HepG2 (cell line): ENCODE measurements at regions not wholly inside any gene's neighbourhood (a gene's known extent, or its start where the extent isn't known, plus 50 kb on each side); places are given as distances from the start of the nearest gene placed in this dataset.

Experiments used
- ATAC-seq: fragments of 200-7000 bp; cut with Tn5 transposase; 3 replicates; pipeline ENCODE4 v1.9.1; 2020; ENCODE audit warnings: mild to moderate bottlenecking, moderate library complexity
- BruUV-seq: library from RNA; stranded (reverse); fragments of 400-500 nt; replicated peaks from 2 replicates; lab custom pipeline; 2021; lab: Mats Ljungman, UMichigan
- CTCF ChIA-PET: fragments of 300-600 bp; formaldehyde crosslinking; extraction: SDS; loops from one replicate; lab custom pipeline; 2021; ENCODE audit warnings: low total read pairs, inconsistent platforms, low intra/inter-chr PET ratio; lab: Yijun Ruan, JAX
- POLR2A ChIA-PET: fragments of 350-600 bp; sonication (Branson Sonifier 250); formaldehyde crosslinking; loops from one replicate; lab custom pipeline; 2020; ENCODE audit warnings: antibody characterized with exemption, inconsistent platforms; lab: Yijun Ruan, JAX
- DNase-seq: peaks from one replicate; pipeline ENCODE4 v3.0.0-alpha.2; 2015; ENCODE audit warnings: low spot score
- FAIRE-seq: peaks from 3 replicates; lab custom pipeline; 2011; peaks lifted over from hg19 to GRCh38; lab: Jason Lieb, UNC
- H2AFZ ChIP-seq: one replicate; pipeline ENCODE4 v1.6.1; 2011; ENCODE audit warnings: low read length, inconsistent platforms
- H3K27ac ChIP-seq: fragments of 300-600 bp; 3 replicates; pipeline ENCODE4 v1.8.0; 2011; ENCODE audit warnings: mixed run types, mild to moderate bottlenecking, mixed read lengths, low read length, inconsistent platforms; ENCODE audit not compliant: insufficient read depth; ENCODE audit errors: extremely low read length
- H3K27me3 ChIP-seq, 2 experiments: fragments of 200-600 bp in 1 of 2; 2 replicates in 1 of 2; 3 replicates in 1 of 2; pipeline versions ENCODE4 v1.6.0 to v1.8.0; 2011; ENCODE audit warnings: low read length in 2 of 2, mild to moderate bottlenecking in 2 of 2, moderate library complexity in 2 of 2, inconsistent platforms in 1 of 2; ENCODE audit not compliant: insufficient read depth in 2 of 2, control insufficient read depth in 1 of 2
- H3K36me3 ChIP-seq, 2 experiments: fragments of 200-600 bp in 1 of 2; replicated peaks in 1 of 2; 2 replicates in 1 of 2; 3 replicates in 1 of 2; pipeline versions ENCODE4 v1.5.1 to v1.8.0; 2011; ENCODE audit warnings: low read length in 2 of 2, inconsistent platforms in 1 of 2; ENCODE audit not compliant: insufficient read depth in 2 of 2, control insufficient read depth in 1 of 2
- H3K4me1 ChIP-seq: 2 replicates; pipeline ENCODE4 v1.5.1; 2012; ENCODE audit warnings: low read length, inconsistent platforms; ENCODE audit not compliant: insufficient read depth
- H3K4me2 ChIP-seq: 2 replicates; pipeline ENCODE4 v1.6.0; 2011; ENCODE audit warnings: low read depth, low read length, inconsistent platforms
- H3K4me3 ChIP-seq, 3 experiments: fragments of 200-600 bp in 1 of 3; sonication (generic), shearing (Covaris generic) in 1 of 3; replicated peaks in 1 of 3; 2 replicates each; pipeline ENCODE4 v1.5.1; 2011 to 2016; ENCODE audit warnings: low read length in 3 of 3, inconsistent platforms in 2 of 3, low read depth in 2 of 3, mild to moderate bottlenecking in 2 of 3, control low read depth in 1 of 3, mixed read lengths in 1 of 3; ENCODE audit not compliant: insufficient read depth in 1 of 3
- H3K79me2 ChIP-seq: one replicate; pipeline ENCODE4 v1.6.1; 2011; ENCODE audit warnings: low read length, inconsistent platforms; ENCODE audit not compliant: insufficient read depth
- H3K9ac ChIP-seq: 2 replicates; pipeline ENCODE4 v1.6.0; 2011; ENCODE audit warnings: mild to moderate bottlenecking, low read depth, low read length, inconsistent platforms; ENCODE audit not compliant: insufficient read depth
- H3K9me3 ChIP-seq: 2 replicates; pipeline ENCODE4 v1.5.1; 2012; ENCODE audit warnings: mild to moderate bottlenecking, low read length
- H4K20me1 ChIP-seq: 2 replicates; pipeline ENCODE4 v1.6.0; 2011; ENCODE audit warnings: inconsistent platforms, mild to moderate bottlenecking, low read length, moderate library complexity; ENCODE audit not compliant: insufficient read depth
- AHR ChIP-seq: IDR thresholded peaks from 2 replicates; pipeline ENCODE4 v1.6.1; 2018; ENCODE audit warnings: missing genetic modification reagents, missing compliant biosample characterization
- FIP1L1 ChIP-seq: fragments of 200-400 bp; formaldehyde crosslinking; IDR thresholded peaks from 2 replicates; pipeline ENCODE4 v1.6.1; 2018; ENCODE audit warnings: low read depth, mild to moderate bottlenecking, low read length, moderate library complexity, borderline replicate concordance; ENCODE audit not compliant: insufficient read depth
- GPBP1L1 ChIP-seq: sonication (generic); formaldehyde crosslinking; IDR thresholded peaks from 2 replicates; pipeline ENCODE4 v1.5.0; 2020; ENCODE audit warnings: mild to moderate bottlenecking, missing genetic modification reagents
- RORA ChIP-seq: sonication (generic); formaldehyde crosslinking; IDR thresholded peaks from 2 replicates; pipeline ENCODE4 v1.5.0; 2020; ENCODE audit warnings: mild to moderate bottlenecking, missing genetic modification reagents, moderate library complexity
- SP5 ChIP-seq: IDR thresholded peaks from 2 replicates; pipeline ENCODE4 v1.6.1; 2016; ENCODE audit warnings: low read depth, borderline replicate concordance
- ZFP82 ChIP-seq: sonication (generic); formaldehyde crosslinking; IDR thresholded peaks from 2 replicates; pipeline ENCODE4 v1.5.1; 2020; ENCODE audit warnings: mild to moderate bottlenecking, missing genetic modification reagents, borderline replicate concordance
- ZNF10 ChIP-seq: sonication (generic); formaldehyde crosslinking; IDR thresholded peaks from 2 replicates; pipeline ENCODE4 v1.4.0; 2020; ENCODE audit warnings: mild to moderate bottlenecking, low read depth, missing genetic modification reagents, borderline replicate concordance
- ZNF615 ChIP-seq: sonication (generic); formaldehyde crosslinking; IDR thresholded peaks from 2 replicates; pipeline ENCODE4 v1.5.0; 2020; ENCODE audit warnings: mild to moderate bottlenecking, missing genetic modification reagents, borderline replicate concordance
- WGBS: methylation state at CpG from one replicate; pipeline ENCODE4 v1.1.6; 2017; ENCODE audit warnings: low lambda C conversion rate; 5-methylcytosine and 5-hydroxymethylcytosine counted together
- in situ Hi-C: cut with HindIII; loops from 2 replicates; pipeline ENCODE4 v1.10.0; 2017; ENCODE audit warnings: low pct_unique_long_range_greater_than_20kb; ENCODE audit not compliant: extremely low pct_ligation_motif_present
- intact Hi-C: fragments of 100-400 bp; cut with micrococcal nuclease; formaldehyde crosslinking; loops from one replicate; pipeline ENCODE4 v1.10.0; 2022; ENCODE audit not compliant: unreplicated experiment
- TF ChIP-seq, protein P1 (sequence below): sonication (generic); formaldehyde crosslinking; IDR thresholded peaks from 2 replicates; pipeline ENCODE4 v1.8.0; 2022; ENCODE audit warnings: missing genetic modification reagents, low read depth, mild to moderate bottlenecking, borderline replicate concordance
- TF ChIP-seq, protein P2 (sequence below): sonication (generic); formaldehyde crosslinking; IDR thresholded peaks from 2 replicates; pipeline ENCODE4 v1.4.0; 2020; ENCODE audit warnings: mild to moderate bottlenecking, missing genetic modification reagents, borderline replicate concordance
- TF ChIP-seq, protein P3 (sequence below): IDR thresholded peaks from 2 replicates; pipeline ENCODE4 v1.6.1; 2012; ENCODE audit warnings: inconsistent platforms

GRCh38 chr6:113370508-113371502 is 486.3 kb upstream of the MARCKS start:
- no peak overlapping the region for H2AFZ ChIP-seq
- H3K4me2 ChIP-seq: no peak overlapping the region
- no peak overlapping the region for H3K4me3 ChIP-seq
- no TSS peak for BruUV-seq
- in situ Hi-C loops: no loop called here
- H3K9me3 ChIP-seq: no peaks in the 10 kb centered on the region
- ATAC-seq (no peak), FAIRE-seq (no peak), DNase-seq (no peak)
- POLR2A ChIA-PET: interaction anchor here (0.8 to 1.5 kb wide), 3 partner anchors 10 to 488 kb away, joined by 3 to 5 read pairs (median 4); no protein-coding TSS in a partner anchor
- H3K79me2 ChIP-seq: no peaks in the 10 kb centered on the region
- TF ChIP-seq, protein P1, sequence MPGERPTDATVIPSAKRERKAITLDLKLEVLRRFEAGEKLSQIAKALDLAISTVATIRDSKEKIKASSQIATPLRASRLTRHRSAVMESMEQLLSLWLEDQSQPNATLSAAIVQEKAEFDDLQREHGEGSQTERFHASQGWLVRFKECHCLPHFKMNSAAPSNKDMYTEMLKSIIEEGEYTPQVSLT (CRISPR knock-in tag): no peak
- TF ChIP-seq, protein P2, sequence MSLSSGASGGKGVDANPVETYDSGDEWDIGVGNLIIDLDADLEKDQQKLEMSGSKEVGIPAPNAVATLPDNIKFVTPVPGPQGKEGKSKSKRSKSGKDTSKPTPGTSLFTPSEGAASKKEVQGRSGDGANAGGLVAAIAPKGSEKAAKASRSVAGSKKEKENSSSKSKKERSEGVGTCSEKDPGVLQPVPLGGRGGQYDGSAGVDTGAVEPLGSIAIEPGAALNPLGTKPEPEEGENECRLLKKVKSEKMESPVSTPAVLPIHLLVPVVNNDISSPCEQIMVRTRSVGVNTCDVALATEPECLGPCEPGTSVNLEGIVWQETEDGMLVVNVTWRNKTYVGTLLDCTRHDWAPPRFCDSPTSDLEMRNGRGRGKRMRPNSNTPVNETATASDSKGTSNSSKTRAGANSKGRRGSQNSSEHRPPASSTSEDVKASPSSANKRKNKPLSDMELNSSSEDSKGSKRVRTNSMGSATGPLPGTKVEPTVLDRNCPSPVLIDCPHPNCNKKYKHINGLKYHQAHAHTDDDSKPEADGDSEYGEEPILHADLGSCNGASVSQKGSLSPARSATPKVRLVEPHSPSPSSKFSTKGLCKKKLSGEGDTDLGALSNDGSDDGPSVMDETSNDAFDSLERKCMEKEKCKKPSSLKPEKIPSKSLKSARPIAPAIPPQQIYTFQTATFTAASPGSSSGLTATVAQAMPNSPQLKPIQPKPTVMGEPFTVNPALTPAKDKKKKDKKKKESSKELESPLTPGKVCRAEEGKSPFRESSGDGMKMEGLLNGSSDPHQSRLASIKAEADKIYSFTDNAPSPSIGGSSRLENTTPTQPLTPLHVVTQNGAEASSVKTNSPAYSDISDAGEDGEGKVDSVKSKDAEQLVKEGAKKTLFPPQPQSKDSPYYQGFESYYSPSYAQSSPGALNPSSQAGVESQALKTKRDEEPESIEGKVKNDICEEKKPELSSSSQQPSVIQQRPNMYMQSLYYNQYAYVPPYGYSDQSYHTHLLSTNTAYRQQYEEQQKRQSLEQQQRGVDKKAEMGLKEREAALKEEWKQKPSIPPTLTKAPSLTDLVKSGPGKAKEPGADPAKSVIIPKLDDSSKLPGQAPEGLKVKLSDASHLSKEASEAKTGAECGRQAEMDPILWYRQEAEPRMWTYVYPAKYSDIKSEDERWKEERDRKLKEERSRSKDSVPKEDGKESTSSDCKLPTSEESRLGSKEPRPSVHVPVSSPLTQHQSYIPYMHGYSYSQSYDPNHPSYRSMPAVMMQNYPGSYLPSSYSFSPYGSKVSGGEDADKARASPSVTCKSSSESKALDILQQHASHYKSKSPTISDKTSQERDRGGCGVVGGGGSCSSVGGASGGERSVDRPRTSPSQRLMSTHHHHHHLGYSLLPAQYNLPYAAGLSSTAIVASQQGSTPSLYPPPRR (CRISPR knock-in tag): no peak
- no peak for TF ChIP-seq GPBP1L1 (CRISPR knock-in tag)
- TF ChIP-seq ZNF10 (CRISPR knock-in tag): no peak
- no peak for TF ChIP-seq AHR (CRISPR knock-in tag)
- TF ChIP-seq FIP1L1: no peak
- TF ChIP-seq SP5: no peak
- TF ChIP-seq ZNF615 (CRISPR knock-in tag): no peak
- TF ChIP-seq ZFP82: no peak
- no peak for TF ChIP-seq RORA (CRISPR knock-in tag)
- TF ChIP-seq, protein P3, sequence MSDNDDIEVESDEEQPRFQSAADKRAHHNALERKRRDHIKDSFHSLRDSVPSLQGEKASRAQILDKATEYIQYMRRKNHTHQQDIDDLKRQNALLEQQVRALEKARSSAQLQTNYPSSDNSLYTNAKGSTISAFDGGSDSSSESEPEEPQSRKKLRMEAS: no peak
- no peaks in the 10 kb centered on the region for H3K36me3 ChIP-seq
- intact Hi-C loops: no loop called here
- H3K9ac ChIP-seq: no peak overlapping the region
- CTCF ChIA-PET: no interaction called here
- no peaks in the 10 kb centered on the region for H3K4me1 ChIP-seq
- no peaks in the 10 kb centered on the region for H4K20me1 ChIP-seq
- H3K27ac ChIP-seq: no peak overlapping the region
- 90% methylated on average over 5 of the region's 5 CpGs for WGBS
- no peaks in the 10 kb centered on the region for H3K27me3 ChIP-seq
